ACC112 (cell line): ENCODE measurements at regions not wholly inside any gene's neighbourhood (a gene's known extent, or its start where the extent isn't known, plus 50 kb on each side); places are given as distances from the start of the nearest gene placed in this dataset.

Experiments used
- H2AFZ ChIP-seq: fragments of 200-600 bp; sonication (generic); one replicate; pipeline ENCODE4 v1.6.0; 2017; ENCODE audit warnings: antibody characterized with exemption, low read length; ENCODE audit not compliant: unreplicated experiment
- H3K27ac ChIP-seq: fragments of 200-600 bp; sonication (generic); 2 replicates; pipeline ENCODE4 v1.5.1; 2014; ENCODE audit warnings: low read depth, mild to moderate bottlenecking, antibody characterized with exemption, low read length, moderate library complexity
- H3K27me3 ChIP-seq: fragments of 200-600 bp; sonication (generic); 2 replicates; pipeline ENCODE4 v1.6.1; 2014; ENCODE audit warnings: mild to moderate bottlenecking, antibody characterized with exemption, low read length, moderate library complexity, mixed read lengths; ENCODE audit not compliant: insufficient read depth
- H3K36me3 ChIP-seq: fragments of 200-600 bp; sonication (generic); 2 replicates; pipeline ENCODE4 v1.6.1; 2016; ENCODE audit warnings: mild to moderate bottlenecking, antibody characterized with exemption, low read length, moderate library complexity, mixed read lengths; ENCODE audit not compliant: insufficient read depth
- H3K4me1 ChIP-seq: fragments of 200-600 bp; sonication (generic); one replicate; pipeline ENCODE4 v1.6.1; 2016; ENCODE audit warnings: low read length, mixed read lengths; ENCODE audit not compliant: insufficient read depth, unreplicated experiment, control insufficient read depth
- H3K4me3 ChIP-seq: fragments of 200-600 bp; sonication (generic); 2 replicates; pipeline ENCODE4 v1.5.1; 2014; ENCODE audit warnings: mild to moderate bottlenecking, low read depth, low read length
- H3K79me2 ChIP-seq: fragments of 200-600 bp; sonication (generic); one replicate; pipeline ENCODE4 v1.6.0; 2016; ENCODE audit warnings: low read length; ENCODE audit not compliant: control insufficient read depth, unreplicated experiment, insufficient read depth

- no peak overlapping the region for H2AFZ ChIP-seq
- no peaks in the 10 kb centered on the region for H3K36me3 ChIP-seq
- no peaks in the 10 kb centered on the region for H3K79me2 ChIP-seq
- no peaks in the 10 kb centered on the region for H3K27me3 ChIP-seq
- peaks cover 3% of the 10 kb centered on the region for H3K4me1 ChIP-seq
- H3K4me3 ChIP-seq, result no peak overlapping the region
- H3K27ac ChIP-seq, result no peak overlapping the region
These were observed 232.4 kb upstream of the GAS1 start for GRCh38 chr9:87179553-87180340.

- Histone ChIP-seq H3K4me3 (no peak overlapping the region), H3K27ac (no peak overlapping the region), H3K4me1 (peaks cover 9% of the 10 kb centered on the region), H2AFZ (no peak overlapping the region), H3K27me3 (no peaks in the 10 kb centered on the region), H3K36me3 (no peaks in the 10 kb centered on the region), H3K79me2 (no peaks in the 10 kb centered on the region)
These were observed 233.1 kb upstream of the GAS1 start for GRCh38 chr9:87180361-87180760.

GRCh38 chr9:87180841-87181240, 233.5 kb upstream of the GAS1 start:
- Histone ChIP-seq H3K36me3 (no peaks in the 10 kb centered on the region), H2AFZ (no peak overlapping the region), H3K27me3 (no peaks in the 10 kb centered on the region), H3K4me1 (peaks cover 12% of the 10 kb centered on the region), H3K27ac (no peak overlapping the region), H3K79me2 (no peaks in the 10 kb centered on the region), H3K4me3 (no peak overlapping the region)

GRCh38 chr9:87181670-87182069, 234.4 kb upstream of the GAS1 start:
- Histone ChIP-seq H2AFZ (peak overlapping the region; percentile 36), H3K4me1 (peaks cover 12% of the 10 kb centered on the region), H3K27me3 (no peaks in the 10 kb centered on the region), H3K4me3 (peak overlapping the region; percentile 8; the same call in 1 of the 2 replicates), H3K27ac (no peak overlapping the region), H3K79me2 (no peaks in the 10 kb centered on the region), H3K36me3 (no peaks in the 10 kb centered on the region)

- Histone ChIP-seq H3K27me3 (no peaks in the 10 kb centered on the region), H3K4me1 (peaks cover 12% of the 10 kb centered on the region), H3K4me3 (no peak overlapping the region; the same call in 1 of the 2 replicates), H3K36me3 (no peaks in the 10 kb centered on the region), H2AFZ (peak overlapping the region; percentile 1), H3K27ac (peak overlapping the region; percentile 38; the same call in 1 of the 2 replicates), H3K79me2 (no peaks in the 10 kb centered on the region)
These were observed 237.8 kb upstream of the GAS1 start for GRCh38 chr9:87184956-87185642.

- no peak overlapping the region for H2AFZ ChIP-seq
- H3K4me1 ChIP-seq, result peaks cover 12% of the 10 kb centered on the region
- no peaks in the 10 kb centered on the region for H3K27me3 ChIP-seq
- H3K4me3 ChIP-seq, result no peak overlapping the region
- H3K79me2 ChIP-seq, result no peaks in the 10 kb centered on the region
- no peaks in the 10 kb centered on the region for H3K36me3 ChIP-seq
- no peak overlapping the region for H3K27ac ChIP-seq
These were observed 240.3 kb upstream of the GAS1 start for GRCh38 chr9:87187656-87188055.

- Histone ChIP-seq H2AFZ (no peak overlapping the region), H3K27ac (no peak overlapping the region), H3K4me3 (no peak overlapping the region), H3K4me1 (peaks cover 26% of the 10 kb centered on the region), H3K36me3 (no peaks in the 10 kb centered on the region), H3K27me3 (no peaks in the 10 kb centered on the region), H3K79me2 (no peaks in the 10 kb centered on the region)
These were observed 241.7 kb upstream of the GAS1 start for GRCh38 chr9:87189006-87189405.

DNA sequence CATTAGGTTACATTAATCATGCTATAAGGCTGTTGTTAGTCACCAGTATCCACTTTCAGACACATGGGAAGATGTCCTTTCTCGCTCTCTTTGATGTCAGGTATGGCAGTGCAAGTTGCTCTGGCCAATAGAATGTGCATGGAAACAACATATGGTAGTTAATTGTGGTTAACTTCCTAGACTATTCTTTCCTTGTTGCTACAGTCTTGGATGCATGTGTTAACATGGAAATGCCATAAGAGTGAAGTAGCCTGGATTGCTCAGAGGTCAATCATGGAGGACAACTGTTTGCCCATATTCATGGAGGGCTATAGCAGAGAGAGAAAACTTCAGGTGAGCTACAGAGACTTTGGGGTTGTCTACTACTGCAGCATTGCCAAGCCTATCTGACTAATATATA, 245.8 kb upstream of the GAS1 start:
- H3K4me3 ChIP-seq, result no peak overlapping the region
- H3K27me3 ChIP-seq, result no peaks in the 10 kb centered on the region
- peaks cover 31% of the 10 kb centered on the region for H3K4me1 ChIP-seq
- H2AFZ ChIP-seq, result no peak overlapping the region
- H3K27ac ChIP-seq, result no peak overlapping the region
- no peaks in the 10 kb centered on the region for H3K79me2 ChIP-seq
- no peaks in the 10 kb centered on the region for H3K36me3 ChIP-seq

DNA sequence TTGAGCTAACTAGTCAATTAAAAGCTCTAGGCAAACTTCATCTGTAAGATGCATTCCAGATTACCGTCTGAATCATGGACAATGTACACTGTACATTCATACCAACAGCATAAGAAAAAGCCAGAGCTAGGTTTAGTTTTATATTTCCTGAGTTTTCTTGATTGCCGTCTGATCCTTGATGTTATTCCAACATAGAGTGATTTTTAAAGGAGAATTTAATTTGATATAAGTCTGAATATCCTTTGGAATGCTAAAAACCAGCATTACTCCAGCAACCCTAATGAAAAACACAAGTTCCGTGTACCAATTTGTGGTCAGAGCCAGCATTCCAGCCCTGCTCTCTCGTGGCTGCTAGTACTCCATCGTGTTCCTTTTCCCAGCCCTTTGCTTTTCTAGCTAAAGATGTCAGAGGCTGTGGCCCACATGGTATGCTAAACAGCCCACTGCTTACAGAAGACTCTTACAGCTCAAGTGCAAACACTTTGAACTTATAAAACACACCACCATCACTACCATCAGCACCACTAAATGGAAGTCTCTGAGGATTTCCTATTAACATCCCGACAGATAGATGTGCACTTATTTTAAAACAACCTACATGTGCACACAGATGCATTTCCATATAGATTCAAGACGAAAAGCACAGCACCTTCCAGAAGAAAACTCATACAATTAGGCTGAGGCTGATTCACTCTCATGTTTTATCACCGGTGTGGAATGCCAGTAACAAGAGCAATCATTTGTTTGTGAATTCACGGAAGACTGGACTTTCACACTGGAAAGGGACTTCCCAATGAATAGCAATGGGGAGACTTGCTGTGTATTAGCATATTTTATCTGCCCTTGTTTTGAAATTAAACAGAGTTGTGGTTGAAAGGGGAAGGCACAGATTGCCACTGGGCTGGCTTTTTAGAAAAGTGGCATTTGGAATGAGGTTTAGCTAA, 246.9 kb upstream of the GAS1 start:
- peaks cover 31% of the 10 kb centered on the region for H3K4me1 ChIP-seq
- no peaks in the 10 kb centered on the region for H3K27me3 ChIP-seq
- H3K27ac ChIP-seq, result peak overlapping the region; percentile 81
- H3K79me2 ChIP-seq, result no peaks in the 10 kb centered on the region
- peak overlapping the region; percentile 53 for H2AFZ ChIP-seq
- H3K36me3 ChIP-seq, result no peaks in the 10 kb centered on the region
- peak overlapping the region; percentile 20 for H3K4me3 ChIP-seq

DNA sequence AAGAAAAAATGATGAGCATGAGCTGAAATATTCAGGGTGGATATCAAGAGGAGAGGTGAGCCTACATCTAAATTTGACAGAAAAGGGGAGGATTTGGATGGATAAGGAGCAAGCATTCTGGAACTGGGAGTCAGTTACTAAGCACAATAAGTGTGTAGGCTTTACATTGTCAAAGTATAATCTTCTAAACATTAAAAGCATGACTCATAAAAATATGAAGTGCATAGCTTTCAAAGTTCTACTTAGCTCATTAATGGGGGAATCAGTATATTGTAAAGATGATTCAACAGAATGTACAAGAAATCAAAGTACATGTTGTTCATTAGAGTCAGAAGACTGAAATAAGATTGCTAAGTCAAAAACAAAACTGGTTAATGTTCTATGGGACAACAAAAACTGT, 248.0 kb upstream of the GAS1 start:
- no peaks in the 10 kb centered on the region for H3K27me3 ChIP-seq
- no peak overlapping the region for H3K4me3 ChIP-seq
- H3K4me1 ChIP-seq, result peaks cover 31% of the 10 kb centered on the region

More for the DNA sequence above, 248.0 kb upstream of the GAS1 start:
- Histone ChIP-seq H3K27ac (peak overlapping the region; percentile 81), H3K79me2 (no peaks in the 10 kb centered on the region), H3K36me3 (no peaks in the 10 kb centered on the region), H2AFZ (no peak overlapping the region)
